Sigmoid colon (tissue), 6 donors: ENCODE measurements at regions not wholly inside any gene's neighbourhood (a gene's known extent, or its start where the extent isn't known, plus 50 kb on each side); places are given as distances from the start of the nearest gene placed in this dataset.

Experiments
- DNase-seq: peaks from one replicate; pipeline ENCODE4 v3.0.0-alpha.2; 2019
- H3K27ac ChIP-seq, 4 donors: fragments of 200-600 bp; sonication (generic); one replicate each; pipeline ENCODE4 v1.5.1; 2016 to 2019; ENCODE audit warnings: mild to moderate bottlenecking in 1 of 4
- H3K27me3 ChIP-seq, 3 donors: fragments of 200-600 bp; sonication (generic); one replicate each; pipeline ENCODE4 v1.5.1; 2019; ENCODE audit warnings: mild to moderate bottlenecking in 1 of 3
- H3K36me3 ChIP-seq, 4 donors: fragments of 200-600 bp; sonication (generic); one replicate each; pipeline ENCODE4 v1.5.1; 2016 to 2019
- H3K4me1 ChIP-seq, 4 donors: fragments of 200-600 bp; sonication (generic); one replicate each; pipeline ENCODE4 v1.5.1; 2017 to 2019
- H3K4me3 ChIP-seq, 4 donors: fragments of 200-600 bp; sonication (generic); one replicate each; pipeline ENCODE4 v1.5.1; 2017 to 2019; ENCODE audit warnings: mild to moderate bottlenecking in 2 of 4, moderate library complexity in 1 of 4
- H3K9me3 ChIP-seq, 4 donors: fragments of 200-600 bp in 3 of 4; sonication (generic) in 3 of 4; one replicate each; pipeline versions ENCODE4 v1.5.1 to v1.6.1; 2013 to 2019
- EP300 ChIP-seq, 4 donors: sonication (generic); formaldehyde crosslinking; IDR thresholded peaks; one replicate each; pipeline ENCODE4 v1.6.1; 2017; ENCODE audit warnings: antibody characterized with exemption in 4 of 4
- POLR2A ChIP-seq, 2 donors: fragments of 450-650 bp; IDR thresholded peaks; one replicate each; pipeline ENCODE4 v1.6.1; 2016; ENCODE audit warnings: antibody characterized with exemption in 2 of 2, mild to moderate bottlenecking in 2 of 2, moderate library complexity in 2 of 2
- POLR2AphosphoS5 ChIP-seq, 4 donors: sonication (generic); formaldehyde crosslinking; IDR thresholded peaks; one replicate each; pipeline ENCODE4 v1.6.1; 2017; ENCODE audit warnings: antibody characterized with exemption in 4 of 4
- WGBS, 2 donors: extraction: QIAGEN DNeasy Blood & Tissue Kit; methylation state at CpG; one replicate each; pipeline ENCODE4 v1.1.7; 2013; 5-methylcytosine and 5-hydroxymethylcytosine counted together
- intact Hi-C: fragments of 100-400 bp; cut with DNase I; formaldehyde crosslinking; loops from one replicate; pipeline ENCODE4 v1.15.1; 2023
- TF ChIP-seq, protein P1 (sequence below), 4 experiments: fragments of 450-650 bp in 3 of 4; fragments of 200-600 bp in 1 of 4; IDR thresholded peaks; one replicate each; pipeline ENCODE4 v1.5.1; 2016 to 2019; ENCODE audit warnings: antibody characterized with exemption in 4 of 4, mild to moderate bottlenecking in 3 of 4, moderate library complexity in 2 of 4
- donor health status: healthy with polysubstance abuse.
- donor health status: healthy.

DNA sequence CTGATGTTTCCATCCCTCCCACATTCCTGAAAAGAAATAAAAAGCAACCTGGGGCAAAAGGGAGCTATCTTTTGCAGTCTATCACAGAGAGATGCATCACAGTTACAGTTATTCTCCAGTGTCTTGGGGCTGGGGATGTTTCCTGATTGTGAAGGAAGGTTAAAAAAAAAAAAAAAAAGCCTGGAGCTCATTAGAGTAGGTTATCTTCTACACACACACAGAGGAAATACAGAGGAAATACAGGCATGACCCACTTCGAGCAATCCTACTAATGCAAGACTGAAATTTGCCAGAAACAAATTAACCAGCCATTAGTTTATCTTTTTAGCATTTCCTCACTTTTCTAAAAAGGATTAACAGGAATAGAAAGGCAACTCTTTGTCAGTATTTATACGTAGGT is 89.4 kb upstream of the CLMP start:
- no peak for DNase-seq
- no peaks in the 10 kb centered on the region for H3K4me1 ChIP-seq
- H3K27ac ChIP-seq: no peak overlapping the region
- TF ChIP-seq, protein P1, sequence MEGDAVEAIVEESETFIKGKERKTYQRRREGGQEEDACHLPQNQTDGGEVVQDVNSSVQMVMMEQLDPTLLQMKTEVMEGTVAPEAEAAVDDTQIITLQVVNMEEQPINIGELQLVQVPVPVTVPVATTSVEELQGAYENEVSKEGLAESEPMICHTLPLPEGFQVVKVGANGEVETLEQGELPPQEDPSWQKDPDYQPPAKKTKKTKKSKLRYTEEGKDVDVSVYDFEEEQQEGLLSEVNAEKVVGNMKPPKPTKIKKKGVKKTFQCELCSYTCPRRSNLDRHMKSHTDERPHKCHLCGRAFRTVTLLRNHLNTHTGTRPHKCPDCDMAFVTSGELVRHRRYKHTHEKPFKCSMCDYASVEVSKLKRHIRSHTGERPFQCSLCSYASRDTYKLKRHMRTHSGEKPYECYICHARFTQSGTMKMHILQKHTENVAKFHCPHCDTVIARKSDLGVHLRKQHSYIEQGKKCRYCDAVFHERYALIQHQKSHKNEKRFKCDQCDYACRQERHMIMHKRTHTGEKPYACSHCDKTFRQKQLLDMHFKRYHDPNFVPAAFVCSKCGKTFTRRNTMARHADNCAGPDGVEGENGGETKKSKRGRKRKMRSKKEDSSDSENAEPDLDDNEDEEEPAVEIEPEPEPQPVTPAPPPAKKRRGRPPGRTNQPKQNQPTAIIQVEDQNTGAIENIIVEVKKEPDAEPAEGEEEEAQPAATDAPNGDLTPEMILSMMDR (IDR thresholded peaks at IDR 0.05): no peak
- TF ChIP-seq POLR2A (IDR thresholded peaks at IDR 0.05): no peak
- no peak for TF ChIP-seq EP300 (IDR thresholded peaks at IDR 0.05)
- TF ChIP-seq POLR2AphosphoS5 (IDR thresholded peaks at IDR 0.05): no peak
- H3K9me3 ChIP-seq: peaks cover 0 to 2% (median 0%) of the 10 kb centered on the region in 4 donors
- H3K4me3 ChIP-seq: no peak overlapping the region
- WGBS, 2 donors: 64 to 78% methylated on average over 2 of the region's 2 CpGs
- H3K36me3 ChIP-seq: no peaks in the 10 kb centered on the region
- H3K27me3 ChIP-seq: peaks cover 0 to 12% (median 0%) of the 10 kb centered on the region in 3 donors
- intact Hi-C loops: loop anchor here (5.0 kb wide), 1 partner anchor 293 kb away; no protein-coding TSS in a partner anchor

DNA sequence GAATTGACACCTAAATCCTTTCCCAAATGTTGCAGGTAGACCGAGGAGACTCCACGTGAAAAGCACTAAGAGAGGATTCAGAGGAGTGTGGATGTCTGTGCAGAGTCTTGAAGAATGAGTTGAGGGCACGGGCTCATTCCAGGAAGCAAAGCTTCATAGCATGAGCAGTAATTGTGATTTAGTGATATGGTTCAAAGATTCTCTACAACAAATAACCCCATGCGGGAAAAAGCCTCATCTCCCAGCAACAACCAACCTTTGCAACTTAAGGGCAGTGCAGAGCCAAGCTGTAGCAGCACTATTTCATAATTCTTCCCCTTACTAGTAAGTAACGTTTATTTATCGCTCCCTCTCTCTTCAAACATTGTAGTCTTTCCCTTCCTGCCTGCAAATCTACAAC is 87.5 kb upstream of the CLMP start:
- H3K36me3 ChIP-seq: no peaks in the 10 kb centered on the region
- H3K9me3 ChIP-seq: peaks cover 0 to 2% (median 0%) of the 10 kb centered on the region in 4 donors
- H3K27me3 ChIP-seq: peaks cover 0 to 12% (median 0%) of the 10 kb centered on the region in 3 donors
- intact Hi-C loops: loop anchor here (5.0 kb wide), 1 partner anchor 295 kb away; no protein-coding TSS in a partner anchor
- H3K4me1 ChIP-seq: no peaks in the 10 kb centered on the region
- no peak for DNase-seq
- no peak overlapping the region for H3K27ac ChIP-seq
- WGBS, 2 donors: 53 to 83% methylated on average over 6 of the region's 6 CpGs
- no peak overlapping the region for H3K4me3 ChIP-seq
- TF ChIP-seq POLR2AphosphoS5 (IDR thresholded peaks at IDR 0.05): no peak
- no peak for TF ChIP-seq EP300 (IDR thresholded peaks at IDR 0.05)
- TF ChIP-seq, protein P1 (IDR thresholded peaks at IDR 0.05): no peak
- TF ChIP-seq POLR2A (IDR thresholded peaks at IDR 0.05): no peak

DNA sequence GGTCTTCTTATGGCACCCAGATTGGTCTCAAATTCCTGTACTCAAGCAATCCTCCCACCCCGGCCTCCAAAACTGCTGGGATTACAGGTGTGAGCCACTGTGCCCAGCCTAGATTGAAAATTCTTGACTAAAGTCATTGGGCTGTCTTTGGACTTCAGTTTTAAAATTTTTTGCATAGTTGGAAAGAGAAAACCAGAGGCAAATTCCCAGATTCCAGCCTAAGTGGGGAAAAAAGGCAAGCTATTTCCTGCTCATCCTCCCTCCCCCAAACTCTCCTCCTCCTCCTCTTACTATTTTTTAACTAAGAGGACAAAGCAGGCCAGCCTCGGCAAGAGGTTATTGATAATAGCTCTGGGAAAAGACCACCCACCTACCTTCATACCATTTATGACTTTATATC is 78.6 kb upstream of the CLMP start:
- Histone ChIP-seq H3K4me3 (no peak overlapping the region), H3K27me3 (no peaks in the 10 kb centered on the region), H3K27ac (no peak overlapping the region), H3K9me3 (no peaks in the 10 kb centered on the region), H3K36me3 (no peaks in the 10 kb centered on the region), H3K4me1 (no peaks in the 10 kb centered on the region)
- TF ChIP-seq POLR2AphosphoS5 (IDR thresholded peaks at IDR 0.05): no peak
- no peak for TF ChIP-seq POLR2A (IDR thresholded peaks at IDR 0.05)
- TF ChIP-seq EP300 (IDR thresholded peaks at IDR 0.05): no peak
- TF ChIP-seq, protein P1 (IDR thresholded peaks at IDR 0.05): no peak
- 66 to 76% methylated on average over 2 of the region's 2 CpGs for WGBS, 2 donors
- DNase-seq: no peak
- intact Hi-C loops: no loop called here

DNA sequence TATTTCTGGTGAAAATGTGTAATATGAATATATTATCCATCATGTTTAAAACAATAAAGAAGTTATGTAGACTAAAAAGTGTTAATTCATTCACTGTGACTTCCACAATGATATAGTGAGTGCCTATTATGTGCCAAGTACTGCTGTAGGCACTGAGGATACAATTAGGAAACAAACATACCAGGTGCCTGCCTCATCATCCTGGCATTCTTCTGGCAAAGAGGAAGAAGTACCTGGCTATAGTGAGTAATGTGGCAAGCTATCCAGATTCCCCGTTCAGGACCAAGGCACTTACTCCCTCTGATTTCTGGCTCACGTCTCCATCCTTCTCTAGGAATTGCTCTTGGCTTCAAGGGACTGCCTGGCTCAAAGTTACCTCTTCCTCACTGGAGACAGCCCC is 77.5 kb upstream of the CLMP start:
- no peaks in the 10 kb centered on the region for H3K36me3 ChIP-seq
- intact Hi-C loops: no loop called here
- H3K27ac ChIP-seq: no peak overlapping the region
- H3K9me3 ChIP-seq: no peaks in the 10 kb centered on the region
- H3K27me3 ChIP-seq: no peaks in the 10 kb centered on the region
- no peaks in the 10 kb centered on the region for H3K4me1 ChIP-seq
- 65 to 85% methylated on average over 2 of the region's 2 CpGs for WGBS, 2 donors
- DNase-seq: no peak
- H3K4me3 ChIP-seq: no peak overlapping the region
- TF ChIP-seq POLR2A (IDR thresholded peaks at IDR 0.05): no peak
- no peak for TF ChIP-seq POLR2AphosphoS5 (IDR thresholded peaks at IDR 0.05)
- no peak for TF ChIP-seq EP300 (IDR thresholded peaks at IDR 0.05)
- TF ChIP-seq, protein P1 (IDR thresholded peaks at IDR 0.05): no peak

DNA sequence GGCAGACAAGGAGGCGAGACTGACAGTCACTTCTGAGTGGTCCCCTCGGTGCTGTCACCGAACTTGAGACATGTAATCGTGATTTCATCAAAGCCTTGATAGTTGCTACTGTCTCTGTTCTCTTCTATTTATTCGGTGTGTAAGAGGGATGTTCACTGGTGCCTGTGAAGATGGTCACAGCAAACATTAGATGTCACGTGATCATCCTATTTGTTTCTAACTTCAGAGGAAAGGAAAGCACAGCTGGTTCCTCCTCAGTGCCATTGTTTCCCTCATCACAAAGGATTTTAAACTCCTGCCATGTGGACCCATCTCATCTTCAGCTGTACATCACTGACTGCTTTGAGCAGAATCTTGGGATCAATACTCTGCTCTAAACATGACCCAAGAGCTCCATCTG is 73.1 kb upstream of the CLMP start:
- Histone ChIP-seq H3K4me3 (no peak overlapping the region), H3K36me3 (no peaks in the 10 kb centered on the region), H3K4me1 (no peaks in the 10 kb centered on the region), H3K27me3 (no peaks in the 10 kb centered on the region), H3K9me3 (no peaks in the 10 kb centered on the region), H3K27ac (no peak overlapping the region)
- TF ChIP-seq POLR2AphosphoS5 (IDR thresholded peaks at IDR 0.05) (no peak), POLR2A (IDR thresholded peaks at IDR 0.05) (no peak), EP300 (IDR thresholded peaks at IDR 0.05) (no peak)
- TF ChIP-seq, protein P1 (IDR thresholded peaks at IDR 0.05): no peak
- WGBS, 2 donors: 53 to 59% methylated on average over 6 of the region's 6 CpGs
- intact Hi-C loops: no loop called here
- no peak for DNase-seq
